ENCODE measurements at regions not wholly inside any gene's neighbourhood (a gene's known extent, or its start where the extent isn't known, plus 50 kb on each side); places are given as distances from the start of the nearest gene placed in this dataset.
"Not testable (repeated sequence)": the region's sequence is repeated elsewhere in the genome, so short reads cannot be mapped to it uniquely, and the experiment has no call there.

DNA sequence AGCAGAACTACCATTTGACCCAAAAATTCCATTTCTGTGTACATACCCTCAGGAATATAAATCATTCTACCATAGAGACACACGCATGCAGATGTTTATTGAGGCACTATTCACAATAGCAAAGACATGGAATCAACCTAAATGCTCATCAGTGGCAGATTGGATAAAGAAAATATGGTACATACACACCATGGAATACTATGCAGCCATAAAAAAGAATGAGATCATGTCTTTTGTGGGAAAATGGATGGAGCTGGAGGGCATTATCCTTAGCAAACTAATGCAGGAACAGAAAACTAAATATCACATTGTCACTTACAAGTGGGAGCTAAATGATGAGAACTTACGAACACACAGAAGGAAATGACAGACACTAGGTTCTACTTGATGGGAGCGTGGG, 112.3 kb downstream of the CAAP1 start:
- H4K8ac ChIP-seq (ENCODE audit: extremely low read depth, insufficient read depth, low read length); H2BK5ac ChIP-seq (ENCODE audit: low read depth, low read length); H3K79me2 ChIP-seq (ENCODE audit: control insufficient read depth in 1 of 2, insufficient read depth in 2 of 2, low read length in 2 of 2); H3K23me2 ChIP-seq (ENCODE audit: low read depth, low read length); H3K23ac ChIP-seq (ENCODE audit: insufficient read length); DNase-seq (ENCODE audit: low read depth in 1 of 2, low spot score in 2 of 2); H3K79me1 ChIP-seq (ENCODE audit: low read depth, low read length); H3K4ac ChIP-seq (replicated peaks; ENCODE audit: insufficient read length, low read depth, low read length); CTCF ChIA-PET (ENCODE audit: partially characterized antibody); H2BK20ac ChIP-seq (ENCODE audit: low read length); H2BK12ac ChIP-seq (ENCODE audit: low read depth, low read length); H3K27ac ChIP-seq (ENCODE audit: low read depth, low read length); H4K20me1 ChIP-seq (replicated peaks in 1 of 2; ENCODE audit: control insufficient read depth in 1 of 2, insufficient read depth in 2 of 2, low read length in 2 of 2); H3K4me1 ChIP-seq (replicated peaks in 1 of 4; ENCODE audit: control insufficient read depth in 3 of 4, insufficient read depth in 4 of 4, low read length in 3 of 4); H2BK120ac ChIP-seq (replicated peaks; ENCODE audit: low read depth, low read length); H3K4me2 ChIP-seq (ENCODE audit: insufficient read depth in 1 of 2, low read depth in 2 of 2, low read length in 2 of 2); FAIRE-seq; H3K9ac ChIP-seq (replicated peaks in 1 of 4; ENCODE audit: extremely low read depth in 1 of 4, low read depth in 3 of 4, low read length in 3 of 4); H3K56ac ChIP-seq (replicated peaks; ENCODE audit: insufficient read length, low read depth, low read length); H3K9me3 ChIP-seq (ENCODE audit: insufficient read depth in 2 of 2, low read depth in 1 of 2, low read length in 1 of 2); H3K14ac ChIP-seq (ENCODE audit: insufficient read length); POLR2A ChIA-PET (ENCODE audit: partially characterized antibody); H3K4me3 ChIP-seq (ENCODE audit: extremely low read depth in 1 of 4, insufficient read depth in 2 of 4, low read depth in 3 of 4, low read length in 4 of 4); H3K18ac ChIP-seq (ENCODE audit: extremely low read depth, low read length); H3K36me3 ChIP-seq (ENCODE audit: control insufficient read depth in 2 of 4, insufficient read depth in 4 of 4, low read length in 3 of 4); H2AK5ac ChIP-seq (ENCODE audit: low read depth, low read length); H2BK15ac ChIP-seq (ENCODE audit: low read length); H4K5ac ChIP-seq (ENCODE audit: insufficient read length, low read depth, low read length); H2AFZ ChIP-seq (ENCODE audit: low read length); H3K27me3 ChIP-seq (replicated peaks in 1 of 4; ENCODE audit: control insufficient read depth in 3 of 4, extremely low read depth in 1 of 4, insufficient read depth in 3 of 4, low read length in 3 of 4); H4K91ac ChIP-seq (replicated peaks; ENCODE audit: insufficient read length, low read length): not testable (repeated sequence)
- WGBS, 2 experiments (ENCODE audit: extremely low coverage in 1 of 2, insufficient coverage in 1 of 2, insufficient read length in 1 of 2, insufficient replicate concordance in 2 of 2, low coverage in 1 of 2, low lambda C conversion rate in 2 of 2, missing lambda C conversion rate in 1 of 2), result 95% methylated on average over 3 of the region's 3 CpGs; no CpG with 5 or more reads in 1 of the 2 experiments
- peak; percentile 52; the same call in 1 of the 2 replicates for TF ChIP-seq KDM1A (IDR thresholded peaks at IDR 0.05; ENCODE audit: borderline replicate concordance, low read length)
